Ureter (tissue), 1 donor: ENCODE measurements at regions not wholly inside any gene's neighbourhood (a gene's known extent, or its start where the extent isn't known, plus 50 kb on each side); places are given as distances from the start of the nearest gene placed in this dataset.
"Not testable (repeated sequence)": the region's sequence is repeated elsewhere in the genome, so short reads cannot be mapped to it uniquely, and the experiment has no call there.

Experiments
- DNase-seq: peaks from one replicate; pipeline ENCODE4 v3.0.0-alpha.2; 2020; ENCODE audit warnings: low spot score
- donor health status: DM: yes; HTN: yes; CAD: no.

DNA sequence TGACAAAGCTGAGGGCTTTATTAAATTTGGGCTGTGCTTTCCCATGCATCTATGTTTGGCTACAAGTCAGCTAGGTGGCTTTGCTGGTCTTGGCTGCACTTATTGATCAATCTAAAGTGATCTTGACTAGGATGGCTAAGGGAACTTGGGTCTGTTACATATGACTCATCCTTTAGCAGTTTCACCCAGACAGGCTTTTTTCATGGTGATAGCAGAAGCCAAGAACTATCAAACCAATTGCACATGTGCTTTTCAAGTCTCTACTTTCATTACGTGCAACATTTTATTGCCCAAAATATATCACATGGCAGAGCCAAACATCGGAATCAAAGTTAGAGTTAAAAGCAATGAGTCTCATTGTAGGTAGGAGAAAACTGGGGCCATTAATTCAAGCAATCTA, 626.3 kb downstream of the TENT5A start:
- no peak for DNase-seq

GRCh38 chr6:81120280-81120679, 632.2 kb downstream of the TENT5A start:
- no peak for DNase-seq

- no peak for DNase-seq
Measured at GRCh38 chr6:81105998-81106397, 646.5 kb downstream of the TENT5A start.

- no peak for DNase-seq
Measured at GRCh38 chr6:81098109-81098814, 654.2 kb downstream of the TENT5A start.

GRCh38 chr6:81096464-81096863, 656.0 kb downstream of the TENT5A start:
- not testable (repeated sequence) for DNase-seq

DNA sequence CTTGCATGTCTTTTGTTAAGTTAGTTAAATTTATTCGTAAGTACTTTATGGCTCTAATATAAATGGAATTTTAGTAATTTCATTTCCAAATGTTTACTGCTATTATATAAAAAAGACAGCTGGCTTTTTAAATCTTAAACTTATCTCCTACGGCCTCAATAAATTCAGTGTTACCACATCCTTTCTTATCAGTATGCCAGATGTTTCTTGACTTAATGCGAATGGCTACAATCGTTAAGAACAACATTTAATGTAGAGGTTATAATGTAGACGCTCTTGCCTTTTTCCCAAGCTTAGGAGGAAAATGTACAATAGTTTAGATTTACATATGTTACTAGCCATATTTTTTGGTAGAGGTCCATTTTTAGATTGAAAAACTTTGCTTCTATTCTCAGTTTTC, 659.4 kb downstream of the TENT5A start:
- no peak for DNase-seq

GRCh38 chr6:81088145-81088544, 664.3 kb downstream of the TENT5A start:
- no peak for DNase-seq

DNA sequence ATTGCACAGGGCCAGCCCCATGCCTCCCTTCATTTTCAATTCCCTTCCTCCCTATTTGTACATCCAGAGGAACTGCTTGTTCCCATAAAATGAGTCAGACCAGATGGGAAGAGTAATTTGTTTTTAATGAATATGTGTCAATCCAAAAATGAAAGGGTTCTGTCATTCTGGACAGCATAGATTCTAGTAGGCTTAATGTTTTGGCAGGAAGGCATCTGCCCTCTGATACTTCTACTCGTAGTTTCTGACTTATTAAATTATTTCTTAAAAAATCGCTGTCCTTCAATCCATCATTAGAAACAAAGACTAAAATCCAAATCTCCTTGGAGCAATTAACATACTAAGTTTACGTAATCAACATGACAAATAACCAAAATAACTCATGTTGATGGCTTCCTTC, 665.5 kb downstream of the TENT5A start:
- no peak for DNase-seq

DNA sequence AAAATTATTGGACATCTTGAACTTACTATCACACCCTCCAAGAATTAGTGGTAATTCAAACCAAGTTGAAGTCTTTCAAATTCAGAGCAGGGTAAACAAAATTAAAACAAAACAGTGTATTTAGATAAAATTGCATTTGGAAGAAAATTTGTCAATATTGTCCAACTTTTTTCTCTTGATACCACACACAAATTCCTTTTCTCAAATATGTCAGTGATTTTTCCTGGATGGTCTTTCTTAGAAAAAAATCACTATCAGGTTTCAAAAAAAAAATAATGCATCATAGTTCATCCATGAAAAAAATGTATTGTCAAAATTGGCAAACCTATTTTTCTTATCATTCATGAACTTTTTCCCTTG, 667.1 kb downstream of the TENT5A start:
- no peak for DNase-seq

DNA sequence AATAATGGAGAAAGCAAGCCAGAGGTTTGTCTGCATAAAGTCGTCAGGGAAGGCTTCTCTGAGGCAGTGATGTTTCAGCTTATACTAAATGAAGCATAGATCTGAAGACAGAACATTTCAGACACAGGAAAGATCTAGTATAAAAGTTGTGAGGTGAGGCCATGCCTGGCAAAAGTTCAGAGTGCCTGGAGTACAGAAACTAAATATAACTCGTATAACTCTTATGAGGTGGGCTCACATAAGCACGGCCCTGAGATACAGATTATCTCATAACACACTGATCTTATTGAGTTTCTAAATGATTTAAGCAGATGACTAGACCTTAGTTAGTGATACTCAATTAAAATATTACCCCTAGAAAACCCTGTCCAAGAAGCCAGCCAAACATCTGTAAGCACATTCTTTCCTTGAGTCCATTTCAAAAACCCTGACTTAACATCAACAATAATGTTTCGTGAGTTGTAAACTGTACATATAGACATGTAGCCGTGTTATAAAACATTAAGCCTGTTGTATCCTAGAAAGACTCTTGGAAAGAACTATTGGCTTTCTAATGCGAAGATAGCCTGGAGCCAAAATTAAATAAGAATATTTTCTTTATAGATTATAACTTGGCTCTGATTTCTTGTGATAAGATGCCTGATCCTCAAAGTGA, 667.6 kb downstream of the TENT5A start:
- no peak for DNase-seq

GRCh38 chr6:81075974-81076373, 676.5 kb downstream of the TENT5A start:
- DNase-seq: no peak

DNA sequence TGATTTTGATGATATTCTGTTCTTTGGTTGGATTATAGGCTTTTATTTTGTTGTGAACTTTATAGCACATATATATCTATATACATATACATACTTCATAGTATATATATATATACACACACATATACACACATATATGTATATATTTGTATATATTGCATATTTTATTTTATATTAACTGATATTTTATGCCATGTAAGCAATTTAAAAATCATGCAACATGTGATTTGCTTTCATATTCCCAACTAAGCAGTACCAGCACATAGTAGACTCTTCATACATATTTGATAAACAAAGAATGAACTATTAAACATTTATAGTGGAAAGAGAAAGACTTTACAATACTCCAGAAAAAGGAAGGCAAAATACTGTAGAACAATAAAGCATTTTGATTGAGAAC, 679.2 kb downstream of the TENT5A start:
- DNase-seq: no peak

GRCh38 chr6:81071121-81071520, 681.4 kb downstream of the TENT5A start:
- no peak for DNase-seq

DNA sequence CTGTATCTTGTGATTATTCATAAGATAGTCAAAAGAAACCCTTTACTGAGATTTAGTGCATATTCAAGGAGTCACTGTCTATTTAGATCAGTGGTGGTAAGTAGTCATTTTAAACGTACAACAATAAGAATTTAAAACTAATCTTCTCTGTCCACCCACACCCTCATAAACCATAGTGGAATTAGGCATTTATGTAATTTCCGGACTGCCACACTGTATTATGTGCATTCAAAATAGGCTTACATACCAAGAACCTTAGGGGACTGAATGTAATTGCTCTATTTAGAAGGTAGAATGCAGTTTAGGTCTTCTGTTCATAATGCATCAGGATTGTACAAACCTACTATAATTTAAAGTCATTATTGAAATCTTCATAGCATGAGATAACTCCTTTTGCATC, 685.4 kb downstream of the TENT5A start:
- no peak for DNase-seq

- DNase-seq: no peak
Measured at GRCh38 chr6:81063891-81064290, 688.6 kb downstream of the TENT5A start.

GRCh38 chr6:81054036-81054435, 698.4 kb downstream of the TENT5A start:
- no peak for DNase-seq

DNA sequence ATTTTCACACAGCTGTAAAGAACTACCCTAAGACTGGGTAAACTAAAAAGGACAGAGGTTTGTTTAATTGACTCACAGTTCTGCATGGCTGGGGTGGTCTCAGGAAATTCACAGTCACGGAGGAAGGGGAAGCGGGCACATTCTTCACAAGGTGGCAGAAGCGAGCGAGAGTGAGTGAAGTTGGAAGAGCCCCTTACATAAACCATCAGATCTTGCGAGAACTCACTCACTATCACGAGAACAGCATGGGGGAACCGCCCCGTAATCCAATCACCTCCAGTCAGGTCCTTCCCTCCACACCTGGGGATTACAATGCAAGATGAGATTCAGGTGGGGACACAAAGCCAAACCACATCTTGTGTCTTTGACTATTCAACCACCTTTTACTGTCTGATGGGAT, 700.5 kb downstream of the TENT5A start:
- no peak for DNase-seq

DNA sequence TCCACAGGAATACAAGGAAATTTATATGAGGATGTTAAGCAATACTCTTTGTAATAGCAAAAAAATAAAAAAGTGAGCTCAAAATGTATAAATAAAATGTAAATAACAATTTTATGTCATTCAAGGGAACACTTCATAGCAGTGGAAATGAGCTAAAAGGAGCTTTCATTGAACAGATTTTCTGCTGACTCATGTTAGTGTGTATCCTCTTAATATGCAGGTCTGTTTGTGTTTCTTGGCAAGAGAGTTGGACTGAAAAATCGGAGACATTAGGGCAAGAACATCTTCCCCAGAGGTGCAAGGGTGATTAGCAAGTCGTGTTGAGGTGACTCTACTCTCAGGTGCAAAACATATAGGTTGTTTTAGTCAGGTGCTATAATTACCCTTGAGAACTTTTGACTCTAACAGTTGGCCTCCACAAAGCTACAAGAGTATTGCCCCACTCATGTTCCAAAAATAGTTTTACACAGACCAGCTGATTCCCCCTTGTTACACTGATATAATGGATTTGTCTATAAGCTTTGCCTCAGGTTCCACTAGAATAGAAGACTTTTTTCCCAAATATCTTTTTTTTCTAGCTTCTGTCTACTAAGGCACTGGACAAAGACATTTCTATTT, 702.9 kb downstream of the TENT5A start:
- no peak for DNase-seq

DNA sequence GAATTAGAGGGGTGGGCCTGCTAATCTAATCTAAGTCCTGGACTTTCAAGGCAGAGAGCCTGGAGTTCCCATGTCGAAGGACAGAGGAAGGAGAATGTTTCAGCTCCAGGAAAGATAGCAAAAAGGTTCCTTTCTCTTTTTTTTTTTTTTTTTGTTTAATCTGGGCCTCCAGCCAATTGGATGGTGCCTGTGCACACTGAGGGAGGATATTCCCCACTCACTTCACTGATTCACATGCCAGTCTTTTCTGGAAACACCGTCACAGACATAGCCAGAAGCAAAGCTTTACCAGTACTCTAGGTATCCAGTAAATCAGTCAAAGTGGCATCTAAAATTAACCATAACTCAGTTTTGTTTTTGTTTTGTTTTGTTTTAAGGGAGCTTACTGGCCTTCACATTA, 721.1 kb downstream of the TENT5A start:
- DNase-seq: no peak

GRCh38 chr6:81026041-81026553, 726.4 kb downstream of the TENT5A start:
- no peak for DNase-seq

DNA sequence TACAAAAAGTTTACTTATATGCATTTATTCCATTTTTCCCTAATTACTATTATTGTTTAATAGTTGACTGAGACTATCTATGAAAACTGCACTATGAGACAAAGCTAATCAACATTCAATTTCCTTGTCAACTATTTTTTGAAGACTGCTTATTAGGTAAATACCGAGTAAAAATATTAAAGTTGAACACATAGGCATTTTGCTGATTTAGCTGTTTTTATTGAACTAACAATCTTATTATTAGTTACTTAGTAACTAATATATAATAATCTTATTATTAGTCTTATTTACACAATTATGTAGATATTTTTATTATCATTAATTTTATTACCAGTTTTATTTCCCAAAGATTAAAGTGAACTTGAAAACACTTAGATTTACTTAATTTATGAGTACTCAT, 728.8 kb downstream of the TENT5A start:
- no peak for DNase-seq

DNA sequence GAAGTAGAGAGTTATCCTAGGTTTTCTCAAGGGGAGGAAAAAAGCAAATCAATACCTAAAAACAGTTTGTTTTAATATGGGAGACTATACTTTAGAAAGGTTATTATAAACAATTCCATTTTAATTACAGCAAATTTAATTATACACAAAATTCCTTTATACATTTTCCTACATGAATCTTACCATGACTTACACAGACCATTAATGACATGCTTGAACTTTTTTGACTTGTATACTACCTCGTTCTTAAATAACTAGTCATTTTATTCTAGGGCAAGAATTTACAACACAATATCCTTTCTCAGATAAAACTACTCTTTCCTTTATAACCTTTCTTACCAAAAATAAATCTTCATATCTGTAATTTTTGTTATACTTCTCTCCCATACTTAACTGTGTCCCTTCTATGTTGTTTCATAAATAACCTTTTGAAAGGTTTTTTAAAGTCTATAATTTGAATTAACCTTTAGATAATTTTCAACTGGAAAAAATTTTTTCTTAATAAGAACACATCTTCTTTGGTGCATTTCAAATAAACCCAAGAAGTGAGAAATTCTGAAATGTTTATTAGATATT, 729.4 kb downstream of the TENT5A start:
- no peak for DNase-seq

- DNase-seq: not testable (repeated sequence)
Measured at GRCh38 chr6:81017586-81017985, 734.9 kb downstream of the TENT5A start.
